Left renal cortex interstitium (tissue), 4 donors: ENCODE measurements at regions not wholly inside any gene's neighbourhood (a gene's known extent, or its start where the extent isn't known, plus 50 kb on each side); places are given as distances from the start of the nearest gene placed in this dataset.
"Not testable (repeated sequence)": the region's sequence is repeated elsewhere in the genome, so short reads cannot be mapped to it uniquely, and the experiment has no call there.

Experiments used
- DNase-seq, 4 donors: peaks; one replicate each; pipeline ENCODE4 v3.0.0-alpha.2; 2013; ENCODE audit warnings: low read depth in 4 of 4, low spot score in 2 of 4, missing footprints in 1 of 4

DNA sequence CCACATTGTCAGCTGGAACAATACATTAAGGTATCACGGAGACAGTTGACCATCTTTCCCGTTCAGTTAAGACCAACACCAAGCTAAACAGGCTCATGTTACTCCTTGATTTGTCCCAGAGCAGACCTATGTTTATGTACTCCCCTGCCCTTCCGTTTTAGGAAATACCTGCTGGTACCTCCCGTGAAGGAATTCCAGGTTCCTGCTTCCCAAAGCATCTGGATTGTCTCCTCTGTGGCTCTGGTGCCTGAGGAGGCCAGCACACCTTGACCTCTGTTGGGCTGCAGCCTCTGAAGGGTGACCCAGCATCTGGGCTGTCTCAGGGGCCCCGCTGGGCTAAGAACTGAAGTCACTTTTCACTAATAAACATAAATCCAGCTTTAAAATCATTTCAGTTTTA is 647.8 kb upstream of the MARCKS start:
- DNase-seq: no peak

DNA sequence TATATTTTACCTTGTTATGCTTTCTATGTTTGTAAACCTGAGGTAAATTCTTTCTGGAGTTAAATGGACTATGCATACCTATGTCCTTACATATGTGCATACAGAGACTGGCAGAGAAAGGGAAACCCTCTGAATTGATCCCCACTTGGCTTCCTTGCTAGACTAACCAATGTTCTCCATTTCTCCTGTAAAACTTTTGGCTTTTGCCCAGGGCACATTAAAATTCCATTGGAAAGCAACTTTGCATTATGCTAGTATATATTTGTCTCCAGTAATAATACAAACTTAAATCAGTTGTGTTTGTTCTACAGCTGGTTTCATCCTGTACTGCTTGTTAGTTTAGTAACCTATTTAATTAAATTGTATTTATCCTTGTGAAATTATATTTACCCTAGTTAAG is 646.0 kb upstream of the MARCKS start:
- DNase-seq: no peak

DNA sequence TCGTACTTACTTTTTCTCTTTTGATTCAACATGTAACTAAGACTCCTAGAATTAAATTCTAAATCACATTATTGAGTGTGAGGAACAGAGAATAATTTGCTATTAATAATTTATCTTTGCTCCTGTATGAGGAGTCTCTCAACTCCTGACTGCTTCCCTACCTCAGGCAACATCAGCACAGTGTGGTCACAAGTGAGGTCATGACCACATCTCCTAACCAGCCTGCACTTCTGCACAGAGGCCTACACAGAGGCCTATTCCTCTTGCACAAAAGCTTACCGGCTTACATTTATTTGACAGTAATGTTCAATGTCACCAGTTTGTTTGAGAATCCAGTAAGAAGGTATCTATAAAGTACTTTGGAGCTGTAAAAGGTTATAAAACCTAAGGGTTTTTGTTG is 637.4 kb upstream of the MARCKS start:
- no peak for DNase-seq

DNA sequence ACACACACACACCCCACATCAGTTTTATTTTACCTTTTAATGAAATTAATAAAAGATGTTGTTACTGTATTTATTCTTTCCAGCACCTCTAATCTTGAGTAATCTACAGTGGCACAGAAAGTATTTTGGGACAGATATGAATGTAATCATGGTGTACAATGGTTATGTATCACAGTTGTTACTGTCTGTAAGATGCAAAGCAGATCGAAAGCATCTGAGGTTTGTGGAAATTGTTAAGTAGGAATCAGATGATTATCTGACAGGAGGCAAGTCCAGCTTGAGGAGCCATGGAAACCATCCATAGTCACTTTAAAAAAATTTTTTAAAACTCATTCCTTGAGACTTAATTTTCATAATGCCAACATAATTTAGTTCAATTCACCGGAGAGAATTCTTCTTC is 636.3 kb upstream of the MARCKS start:
- no peak for DNase-seq

DNA sequence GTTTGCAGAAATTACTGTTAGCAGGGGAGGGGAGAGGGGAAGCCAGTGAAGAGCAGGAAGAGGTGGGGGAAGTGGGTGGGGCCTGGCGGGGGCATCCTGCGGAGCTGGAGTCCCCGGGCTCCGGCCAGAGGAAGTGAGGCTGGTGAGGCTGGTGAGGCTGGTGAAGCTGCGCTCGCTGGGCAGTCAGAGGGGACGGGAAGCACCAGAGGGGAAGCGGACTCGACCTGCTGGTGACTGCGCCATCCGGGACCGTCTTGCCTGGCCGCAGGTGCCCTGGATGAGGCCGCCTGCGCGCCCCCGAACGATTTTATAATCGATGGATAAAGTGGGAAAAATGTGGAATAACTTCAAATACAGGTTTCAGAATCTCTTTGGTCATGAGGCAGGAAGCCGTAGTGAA is 635.3 kb upstream of the MARCKS start:
- DNase-seq: no peak

DNA sequence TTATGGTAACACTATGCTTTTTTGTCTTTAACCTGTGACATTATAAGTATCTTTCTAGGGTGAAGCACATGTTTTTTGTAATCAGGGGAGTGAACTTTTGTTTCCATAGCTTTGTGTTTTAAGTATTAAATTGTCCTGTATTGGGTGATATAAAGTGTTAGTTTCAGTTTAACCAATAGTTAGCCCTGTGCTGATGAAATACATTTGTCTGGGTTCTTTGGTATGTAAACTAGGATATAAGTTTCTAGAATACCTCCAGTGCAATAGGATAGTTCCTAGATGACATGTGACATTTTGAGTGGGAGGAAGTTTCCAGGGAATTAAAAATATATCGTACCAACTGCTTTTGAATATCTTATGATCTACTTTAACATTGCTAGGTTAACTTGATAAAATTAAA is 611.0 kb upstream of the MARCKS start:
- DNase-seq: no peak

DNA sequence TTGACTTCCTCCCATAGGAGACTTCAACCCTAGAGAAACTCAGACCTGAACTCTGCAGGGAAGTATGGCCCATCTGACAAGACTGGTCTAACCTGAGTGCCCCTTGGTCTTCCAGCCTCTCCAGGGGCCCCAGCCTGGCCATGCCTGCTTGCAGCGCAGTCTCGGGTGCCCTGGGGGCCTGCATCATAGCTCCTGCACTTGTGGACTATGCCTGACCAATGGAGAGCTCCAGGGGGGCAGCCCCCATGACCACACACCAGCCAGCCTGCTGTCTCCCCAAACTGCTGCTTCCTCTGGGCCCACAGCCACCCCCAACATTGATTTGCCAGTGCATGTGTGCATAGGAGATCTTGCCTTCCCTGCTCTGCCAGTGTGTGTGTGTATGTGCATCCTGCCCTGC is 608.6 kb upstream of the MARCKS start:
- DNase-seq: no peak

DNA sequence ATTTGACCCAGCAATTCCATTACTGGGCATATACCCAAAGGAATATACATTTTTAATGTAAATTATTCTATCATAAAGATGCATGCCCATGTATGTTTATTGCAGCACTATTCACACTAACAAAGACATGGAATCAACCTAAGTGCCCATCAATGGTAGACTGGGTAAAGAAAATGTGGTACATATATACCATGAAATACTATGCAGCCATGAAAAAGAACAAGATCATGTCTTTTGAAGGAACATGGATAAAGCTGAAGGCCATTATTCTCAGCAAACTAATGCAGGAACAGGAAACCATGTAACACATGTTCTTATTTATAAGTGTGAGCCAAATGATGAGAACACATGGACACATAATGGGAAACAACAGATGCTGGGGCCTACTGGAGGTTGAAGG is 603.0 kb upstream of the MARCKS start:
- DNase-seq: not testable (repeated sequence)

DNA sequence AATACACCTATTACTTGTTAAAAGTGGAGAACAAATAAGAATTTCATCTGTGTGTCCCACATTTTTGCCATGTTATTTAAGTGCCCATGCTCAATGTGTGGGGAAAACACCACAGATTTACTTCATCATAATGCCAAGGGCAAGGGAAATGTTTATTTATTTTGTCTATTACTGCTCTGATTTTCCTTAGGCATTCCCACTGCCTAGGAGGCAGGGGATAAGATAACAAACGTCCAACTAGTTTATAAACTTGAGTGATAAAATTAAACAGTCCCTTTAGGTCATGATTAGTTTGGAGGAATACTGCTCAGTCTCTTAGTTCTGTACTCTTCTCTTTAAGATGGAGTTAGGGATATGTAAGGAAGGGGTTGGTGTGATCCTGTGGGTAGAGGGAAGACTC is 598.4 kb upstream of the MARCKS start:
- no peak for DNase-seq

DNA sequence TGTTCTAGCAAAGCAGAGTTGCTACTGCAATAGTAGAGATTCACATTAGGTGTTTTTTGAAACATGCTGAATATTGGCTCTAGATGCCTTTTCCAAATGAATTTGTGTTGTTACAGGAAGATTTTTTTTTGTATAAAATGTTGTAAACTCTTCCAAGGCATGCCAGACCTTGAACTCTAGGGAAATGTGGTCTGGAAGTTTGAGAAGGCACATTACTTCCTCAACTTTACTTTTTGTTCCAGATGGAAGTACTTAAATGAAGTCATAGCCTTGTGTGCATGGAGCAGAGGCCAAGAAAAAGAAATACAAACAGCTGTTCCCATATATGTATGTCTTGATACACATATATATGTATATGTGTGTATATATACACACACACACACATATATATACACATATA is 585.7 kb upstream of the MARCKS start:
- no peak for DNase-seq

DNA sequence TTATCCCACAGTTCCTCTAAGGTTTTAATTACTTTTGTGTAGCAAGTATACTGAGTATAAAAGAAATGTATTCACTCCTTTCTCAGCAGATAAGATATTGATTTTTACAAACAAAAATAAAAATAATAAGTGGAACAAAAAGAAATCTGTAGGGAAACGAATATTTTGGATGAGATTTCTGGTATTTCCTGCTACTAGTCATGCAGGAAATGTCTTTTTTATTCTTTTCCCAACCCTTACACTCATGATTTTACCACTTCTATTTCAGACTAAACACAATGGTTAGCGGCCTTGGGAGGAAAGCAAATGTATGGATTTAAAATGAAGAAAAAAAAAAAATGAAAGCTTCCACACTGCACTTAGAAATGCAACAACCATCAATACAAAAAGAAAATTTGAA is 580.5 kb upstream of the MARCKS start:
- no peak for DNase-seq

DNA sequence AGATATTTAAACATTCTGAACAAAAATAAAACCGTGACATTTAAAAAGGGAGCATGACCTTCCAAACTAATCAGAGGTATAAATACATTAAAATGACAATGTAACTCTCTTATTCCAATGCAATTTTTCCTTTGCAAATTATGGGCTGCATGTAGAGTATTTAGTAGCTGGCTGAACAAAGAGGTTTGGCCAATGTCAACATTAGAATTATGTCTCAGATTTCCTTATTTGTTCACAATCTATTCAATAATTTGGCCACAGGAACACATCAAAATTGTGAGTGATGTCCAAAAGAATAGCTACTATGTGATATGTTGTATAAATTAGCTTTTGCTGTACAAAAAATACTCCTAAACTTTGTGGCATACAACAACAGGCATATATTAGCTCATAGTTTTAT is 580.0 kb upstream of the MARCKS start:
- DNase-seq: no peak

DNA sequence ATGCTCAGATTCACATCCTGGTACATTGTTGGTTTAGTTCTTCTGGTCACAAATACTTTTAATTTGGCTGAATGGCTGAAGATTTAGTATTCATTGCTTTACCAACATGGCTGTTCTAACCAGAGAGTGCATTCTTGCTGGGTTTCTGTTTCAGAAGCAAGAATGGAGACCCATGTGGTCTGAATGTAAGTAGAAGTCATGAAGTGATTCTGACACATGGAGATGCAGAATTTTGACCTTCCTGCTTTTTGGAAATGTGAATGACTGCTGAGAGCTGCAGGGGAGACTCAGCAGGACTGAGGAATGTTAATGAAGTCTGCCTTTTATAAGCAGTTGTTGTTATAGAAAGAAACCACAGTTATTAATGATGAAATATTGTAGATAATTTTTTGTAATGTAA is 576.1 kb upstream of the MARCKS start:
- DNase-seq: no peak

DNA sequence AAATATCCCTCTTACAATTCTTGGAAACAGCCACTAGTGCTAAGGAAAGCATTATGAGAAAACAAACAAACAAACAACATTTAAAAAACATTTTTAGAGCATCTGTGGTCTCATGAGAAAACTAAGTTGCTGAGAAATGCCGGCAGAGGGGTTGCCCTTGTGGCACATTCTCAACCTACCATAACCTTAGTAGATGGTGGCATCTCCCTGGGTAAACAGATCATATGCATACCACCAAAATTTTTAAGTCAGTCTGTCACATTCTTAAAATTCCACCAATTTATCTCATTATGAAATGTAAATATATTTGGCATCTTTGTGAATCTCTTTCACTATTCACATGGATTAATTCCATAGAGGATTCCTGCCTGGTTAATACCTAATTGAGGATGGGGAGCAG is 575.7 kb upstream of the MARCKS start:
- DNase-seq: no peak

DNA sequence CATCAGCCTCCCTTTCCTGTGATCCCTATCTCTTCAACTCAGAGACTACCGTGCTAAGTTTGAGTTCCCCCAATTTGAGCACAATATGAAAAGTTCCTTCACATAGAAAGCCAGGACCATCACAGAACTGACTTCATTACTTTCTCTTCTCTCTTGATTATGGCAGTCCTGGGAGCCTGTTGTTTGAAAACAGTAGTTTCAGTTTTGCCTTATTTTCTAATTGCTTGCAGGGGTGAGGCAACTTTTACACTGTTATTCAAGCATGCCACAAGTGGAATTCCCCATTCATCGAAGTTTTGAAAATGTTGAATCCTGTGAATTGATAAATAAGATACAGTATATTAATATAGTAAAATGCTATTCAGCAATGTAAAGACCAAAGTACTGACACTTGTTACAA is 569.7 kb upstream of the MARCKS start:
- no peak for DNase-seq

DNA sequence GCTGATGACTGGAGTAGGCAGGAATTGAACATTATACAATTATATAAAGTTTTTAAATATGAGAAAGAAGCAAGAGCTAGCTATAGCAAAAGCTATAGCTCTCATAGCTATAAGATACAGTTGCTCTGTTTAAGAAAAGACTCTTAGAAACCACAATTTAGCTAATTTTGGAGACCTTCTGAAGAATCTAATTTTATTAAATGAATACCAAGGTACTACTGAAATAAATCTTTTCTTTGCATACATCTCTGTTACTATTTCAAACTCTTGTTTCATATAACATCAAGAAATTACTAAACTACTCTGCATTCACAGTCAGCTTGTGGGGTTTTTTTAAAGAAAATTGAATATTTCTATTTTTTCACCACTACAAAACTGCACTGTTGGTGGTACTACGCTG is 568.7 kb upstream of the MARCKS start:
- no peak for DNase-seq

DNA sequence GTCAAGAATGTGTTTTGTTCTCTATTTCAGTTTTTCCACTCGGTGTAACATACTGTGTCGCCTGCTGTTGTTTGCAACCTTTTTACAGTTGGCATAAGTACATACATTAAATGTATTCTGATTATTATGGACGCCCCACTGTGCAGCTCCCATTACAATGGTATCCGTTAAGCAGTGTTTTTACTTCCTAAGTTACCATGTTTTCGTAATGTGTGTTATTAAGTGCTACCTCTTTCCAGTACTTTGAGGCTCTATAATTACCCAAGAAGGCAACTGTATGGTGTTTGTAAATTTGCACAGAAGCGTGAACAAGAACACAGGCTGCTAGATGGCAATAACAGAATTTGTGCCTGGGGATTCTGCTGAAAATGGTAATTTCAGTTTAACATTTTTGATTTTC is 568.0 kb upstream of the MARCKS start:
- no peak for DNase-seq

DNA sequence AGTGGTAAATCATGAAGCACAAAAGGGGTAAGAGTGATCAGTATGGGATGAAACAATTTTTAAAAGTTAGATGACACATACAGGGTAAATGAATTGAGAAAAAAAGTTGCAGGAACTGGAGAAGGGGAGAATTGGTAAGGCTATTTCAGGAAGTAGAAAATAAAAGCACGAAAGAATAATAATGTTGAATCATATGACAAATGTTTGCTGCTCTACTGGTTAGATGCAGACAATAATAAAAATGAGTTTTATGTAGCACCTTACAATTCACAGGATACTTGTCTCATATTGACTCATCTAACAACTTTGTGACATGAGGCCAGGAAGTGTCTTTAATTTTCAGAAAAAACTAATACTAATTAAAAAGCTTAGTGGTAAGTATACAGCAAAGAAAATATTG is 566.5 kb upstream of the MARCKS start:
- DNase-seq: no peak

DNA sequence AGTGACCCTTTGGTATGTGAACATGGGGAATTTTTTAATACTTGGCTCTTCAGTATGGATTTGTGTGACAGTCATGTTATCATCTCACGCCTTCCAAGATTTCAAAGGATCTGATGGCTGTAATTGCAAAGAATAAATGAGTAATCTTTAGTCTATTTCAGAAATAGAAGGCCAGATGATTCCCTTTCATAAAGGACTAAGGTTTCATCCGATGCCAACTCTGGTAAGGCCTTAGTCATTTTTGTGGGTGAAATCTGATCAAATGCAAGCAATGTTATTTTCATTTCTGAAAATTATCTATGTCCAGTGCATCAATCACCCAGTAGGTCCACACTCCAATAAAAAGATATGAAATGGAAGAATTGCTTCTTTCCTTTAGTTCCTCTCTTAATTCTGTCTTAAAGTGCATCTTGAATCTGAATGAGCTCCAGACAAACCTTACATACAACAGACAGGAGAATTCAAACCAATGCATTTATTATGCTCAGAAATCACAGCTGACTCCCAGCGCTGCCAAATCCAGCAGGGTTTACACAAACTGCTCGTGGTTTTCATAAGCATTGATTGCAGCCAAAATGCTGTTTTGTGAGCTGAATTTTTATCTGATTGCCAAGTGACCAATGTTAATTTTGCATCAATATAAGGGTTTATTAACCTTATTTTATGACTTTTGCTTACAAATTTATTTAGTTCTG is 565.2 kb upstream of the MARCKS start:
- no peak for DNase-seq

DNA sequence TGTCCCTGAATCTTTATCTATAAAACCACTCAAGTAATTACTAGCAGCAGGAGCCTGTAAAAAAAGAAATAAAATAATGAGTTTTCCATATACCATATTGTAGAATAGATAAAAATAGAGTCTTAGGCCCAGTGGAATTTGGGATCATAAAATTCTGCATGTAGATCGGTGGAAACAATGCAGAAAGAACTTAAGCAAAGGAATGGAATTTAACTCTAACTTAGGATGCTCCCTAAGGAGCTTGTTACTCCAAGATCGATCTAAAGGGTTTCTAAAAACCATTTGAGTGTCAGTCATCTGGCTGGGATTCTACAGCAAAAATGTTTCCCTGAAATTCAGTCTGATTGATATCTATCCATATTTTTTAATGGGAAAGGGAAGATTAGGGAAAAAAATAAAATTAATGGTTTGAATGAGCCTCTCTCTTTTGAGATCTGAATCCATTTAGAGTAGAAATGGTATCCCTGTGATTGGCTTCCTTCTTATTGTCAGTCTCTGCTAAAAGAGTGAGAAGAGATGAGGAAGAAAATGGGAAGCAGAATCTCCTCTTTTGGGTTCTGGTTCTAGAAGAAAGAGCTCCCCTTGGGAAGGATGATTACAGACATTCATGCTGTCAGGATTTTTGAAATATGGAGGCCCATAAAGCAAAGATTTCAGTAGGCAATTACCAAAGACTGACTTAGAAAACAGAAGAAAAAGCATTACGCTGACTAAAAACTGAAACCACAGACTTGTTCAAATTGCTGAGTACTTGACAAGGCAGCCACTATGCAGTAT is 564.3 kb upstream of the MARCKS start:
- no peak for DNase-seq

DNA sequence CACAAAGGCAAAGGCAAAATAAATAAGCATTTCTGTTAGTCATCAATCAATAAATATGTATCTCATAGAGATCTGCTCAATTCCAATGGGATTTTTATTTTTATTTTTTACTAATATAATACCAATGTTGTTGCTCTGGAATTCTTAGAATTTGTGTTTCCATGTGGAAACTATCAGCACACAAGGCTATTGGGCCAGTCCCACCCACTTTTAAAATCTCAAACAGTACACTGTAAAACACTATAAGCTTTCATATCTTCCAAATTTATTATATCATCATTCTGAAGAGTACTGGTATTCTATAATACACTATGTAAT is 563.8 kb upstream of the MARCKS start:
- no peak for DNase-seq

DNA sequence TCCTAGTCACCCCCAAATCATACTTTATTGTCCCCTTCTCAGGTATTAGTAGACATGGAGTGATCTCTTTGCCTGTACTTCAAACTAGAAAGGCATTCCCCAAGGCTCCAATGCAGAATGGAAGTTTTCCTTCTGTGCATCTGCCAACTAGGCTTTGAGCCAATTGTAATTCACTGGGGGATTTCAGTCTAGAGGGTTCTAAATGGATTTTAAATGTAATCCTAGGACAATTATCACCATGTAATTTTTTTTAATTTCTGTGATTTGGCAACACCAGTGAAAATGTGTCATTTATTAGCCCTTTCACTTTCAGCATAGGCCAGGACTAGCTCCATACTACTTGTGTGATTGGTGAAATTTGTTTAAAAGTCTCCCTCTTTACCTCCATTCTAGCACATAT is 557.6 kb upstream of the MARCKS start:
- DNase-seq: no peak

DNA sequence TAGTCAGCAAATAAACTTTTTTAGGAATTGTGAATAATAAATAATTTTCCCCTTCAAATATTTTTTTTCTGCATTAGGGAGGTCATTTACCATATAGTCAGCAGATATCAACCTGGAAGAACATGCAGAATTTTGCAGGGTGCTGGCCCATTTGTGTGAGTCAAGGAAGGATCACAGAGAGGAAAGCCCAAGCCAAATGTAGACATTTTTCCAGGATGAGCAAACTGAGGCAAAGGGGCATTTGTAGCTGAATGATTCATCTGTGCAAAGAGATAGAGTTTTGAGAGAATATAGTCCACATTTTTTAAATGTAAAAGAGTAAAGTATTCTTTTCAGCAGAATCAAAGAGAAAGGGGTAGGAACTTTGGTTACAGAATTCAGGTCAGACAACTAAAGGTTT is 555.5 kb upstream of the MARCKS start:
- no peak for DNase-seq
